Activated T-cell treated with anti-CD3 and anti-CD28 coated beads for 48 hours (primary cell): ENCODE measurements at regions not wholly inside any gene's neighbourhood (a gene's known extent, or its start where the extent isn't known, plus 50 kb on each side); places are given as distances from the start of the nearest gene placed in this dataset.

Experiments used
- DNase-seq: peaks from one replicate; pipeline ENCODE4 v3.0.0-alpha.2; 2020; ENCODE audit warnings: low read depth

DNA sequence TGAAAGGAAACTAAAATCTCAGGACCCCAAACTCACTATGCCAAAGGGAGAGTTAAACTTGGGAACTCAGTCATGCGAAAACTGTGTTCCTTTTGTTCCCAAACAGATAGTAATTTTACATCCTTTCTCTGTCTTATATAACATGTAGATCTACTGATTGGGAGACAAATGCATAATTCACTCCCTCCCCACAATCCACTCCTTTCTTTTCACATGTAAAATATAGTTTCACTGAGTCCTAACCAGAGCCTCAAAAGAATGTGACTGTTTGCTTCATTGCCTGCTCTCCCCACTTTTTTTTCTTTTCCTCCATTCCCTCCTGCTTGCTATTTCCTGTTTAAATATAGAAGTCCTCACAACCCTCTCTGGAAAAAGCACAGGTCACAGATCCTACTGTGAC lies 699.3 kb upstream of the ADGRL3 start:
- no peak for DNase-seq

- DNase-seq = no peak
Observed at GRCh38 chr4:60502733-60503132, 697.4 kb upstream of the ADGRL3 start.

- DNase-seq = no peak
Observed at GRCh38 chr4:60506061-60506460, 694.1 kb upstream of the ADGRL3 start.

DNA sequence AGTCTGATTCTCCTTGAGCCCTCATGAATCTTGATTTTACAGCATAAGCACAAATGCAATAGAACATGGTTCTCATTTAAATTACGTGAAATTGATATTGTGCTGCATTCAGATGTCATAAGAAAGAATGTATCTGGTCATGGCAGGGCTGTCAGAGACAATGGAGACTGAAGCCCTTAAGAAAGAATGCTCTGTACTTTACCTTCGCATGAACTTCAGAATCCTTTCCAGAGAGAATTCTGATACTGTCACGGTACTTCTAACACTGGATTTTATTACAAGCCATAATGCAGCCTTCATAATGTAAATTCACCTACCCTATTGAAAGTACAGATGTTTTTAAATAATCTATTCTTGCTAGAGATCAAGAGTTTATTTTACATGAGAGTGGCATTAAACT lies 677.9 kb upstream of the ADGRL3 start:
- no peak for DNase-seq

DNA sequence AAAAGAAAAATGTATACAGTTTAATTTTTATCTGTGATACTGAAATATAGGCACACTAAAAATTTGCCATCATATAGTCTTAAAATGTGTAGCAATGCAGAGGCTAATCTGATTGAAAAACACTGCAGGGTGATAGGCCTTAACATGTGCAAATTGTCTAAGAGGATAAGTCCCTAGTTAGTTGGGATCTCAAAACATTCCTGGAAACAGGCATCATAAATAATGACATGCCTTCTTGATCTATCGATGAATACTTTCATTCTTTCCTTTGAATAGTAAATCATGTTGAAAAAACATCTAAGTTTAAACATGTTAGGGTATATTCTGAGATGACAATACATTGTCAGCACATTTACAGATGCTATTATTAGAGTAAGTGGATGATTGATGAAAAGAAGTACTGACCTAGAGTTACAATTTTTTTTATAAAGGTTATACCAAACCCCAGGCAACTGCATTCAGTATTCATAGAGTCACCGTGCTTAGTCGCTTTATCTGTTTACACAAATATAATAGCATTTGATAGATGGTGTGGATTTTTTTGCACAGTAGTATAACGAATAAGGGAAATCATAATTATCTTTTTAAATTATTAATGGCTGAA lies 668.2 kb upstream of the ADGRL3 start:
- DNase-seq = no peak

DNA sequence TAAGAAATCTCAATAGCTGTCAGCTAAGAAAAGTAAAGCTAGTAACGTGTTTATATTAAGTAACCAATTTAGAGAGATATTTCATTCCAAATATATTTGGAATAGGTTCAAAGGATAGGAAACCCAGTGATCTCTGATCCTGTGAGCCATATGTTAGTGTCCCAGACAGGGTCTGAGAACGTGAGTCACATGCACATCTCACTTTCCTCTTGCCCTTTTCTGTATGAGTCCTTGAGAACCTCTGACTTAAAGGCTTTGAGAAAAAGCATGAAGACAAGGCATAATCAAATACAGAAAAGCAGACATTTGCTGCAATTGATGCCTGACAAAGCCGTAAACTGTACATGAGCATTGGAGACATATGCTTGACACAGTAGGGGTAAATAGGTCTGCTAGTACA lies 655.1 kb upstream of the ADGRL3 start:
- no peak for DNase-seq

DNA sequence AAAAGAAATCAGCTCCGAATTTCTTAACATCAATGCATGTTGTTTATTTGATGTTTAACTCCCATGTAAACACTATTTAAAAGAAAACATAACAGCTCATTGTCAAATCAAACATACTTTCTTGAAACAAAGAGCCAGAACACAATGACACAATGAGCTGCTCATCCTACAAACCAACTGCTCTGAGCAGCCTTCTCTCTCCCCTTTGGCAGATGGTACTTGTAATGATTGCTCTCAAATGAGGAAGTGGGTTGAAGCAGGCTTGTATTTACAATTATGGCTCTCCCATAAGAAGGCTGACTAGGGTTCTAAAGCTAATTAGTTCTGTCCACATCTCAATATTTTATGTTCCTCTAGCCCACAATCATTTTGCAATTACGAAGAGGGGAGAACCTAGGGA lies 637.8 kb upstream of the ADGRL3 start:
- DNase-seq = no peak

DNA sequence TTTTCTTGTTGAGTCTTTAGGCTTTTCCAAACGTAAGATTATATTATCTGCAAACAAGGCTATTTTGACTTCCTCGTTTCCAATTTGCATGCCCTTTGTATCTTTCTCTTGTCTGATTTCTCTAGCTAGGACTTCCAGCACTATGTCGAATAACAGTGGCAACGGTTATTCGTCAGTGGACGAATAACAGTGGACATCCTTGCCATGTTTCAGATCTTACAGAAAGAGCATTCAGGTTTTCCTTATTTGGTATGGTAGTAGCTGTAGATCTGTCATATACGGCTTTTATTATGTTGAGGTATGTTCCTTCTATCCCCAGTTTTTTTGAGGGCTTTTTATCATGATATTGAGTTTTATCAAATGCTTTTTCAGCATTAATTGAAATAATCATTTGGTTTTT lies 634.6 kb upstream of the ADGRL3 start:
- no peak for DNase-seq

GRCh38 chr4:60575336-60575735 lies 624.8 kb upstream of the ADGRL3 start:
- no peak for DNase-seq

DNA sequence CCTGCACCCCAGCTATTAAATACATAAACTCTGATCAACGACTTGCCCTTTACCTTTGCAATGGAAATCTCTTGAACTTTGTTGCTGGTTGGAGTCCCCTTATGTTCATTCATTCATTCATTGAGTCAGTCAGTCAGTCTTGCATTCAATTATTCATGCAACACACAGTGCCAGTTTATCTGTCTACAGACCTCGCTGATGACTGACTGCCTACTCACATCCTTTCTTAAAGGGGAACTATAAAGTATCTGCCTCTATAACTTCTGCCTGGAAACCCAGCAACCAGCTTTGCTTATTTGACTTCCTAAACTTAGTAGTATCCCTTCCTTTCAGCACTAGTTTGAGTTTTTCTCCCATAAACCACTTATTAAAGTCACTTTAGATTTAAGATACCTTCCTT lies 620.8 kb upstream of the ADGRL3 start:
- no peak for DNase-seq

DNA sequence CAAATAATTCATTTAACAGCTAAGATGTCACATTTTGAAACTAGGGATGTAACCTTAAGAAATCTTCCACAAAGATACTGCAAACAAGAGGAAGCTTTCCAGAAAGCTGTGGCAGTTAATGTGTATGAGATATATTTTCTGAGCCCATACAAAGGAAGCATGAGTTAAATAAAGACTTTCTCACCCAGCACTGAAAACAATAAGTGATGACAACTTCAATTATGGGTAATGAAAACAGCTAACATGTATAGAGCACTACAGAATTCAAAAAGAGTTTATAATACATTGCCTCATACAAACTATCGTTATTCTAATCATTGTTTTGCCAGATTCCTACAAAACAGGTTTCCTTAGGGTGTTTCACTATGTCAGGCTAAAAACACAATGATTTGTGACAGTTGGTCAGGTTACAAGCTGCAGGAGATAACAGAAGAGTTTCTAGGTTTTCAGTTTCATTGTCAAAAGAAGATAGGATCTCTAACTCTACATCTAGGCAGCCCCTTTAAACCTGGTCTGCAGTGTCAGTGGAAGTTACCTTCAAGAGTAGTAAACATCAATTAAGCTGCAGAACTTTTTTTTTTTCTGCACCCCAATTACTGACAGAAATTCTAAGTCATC lies 618.1 kb upstream of the ADGRL3 start:
- no peak for DNase-seq

- no peak for DNase-seq
Observed at GRCh38 chr4:60588556-60588955, 611.6 kb upstream of the ADGRL3 start.

DNA sequence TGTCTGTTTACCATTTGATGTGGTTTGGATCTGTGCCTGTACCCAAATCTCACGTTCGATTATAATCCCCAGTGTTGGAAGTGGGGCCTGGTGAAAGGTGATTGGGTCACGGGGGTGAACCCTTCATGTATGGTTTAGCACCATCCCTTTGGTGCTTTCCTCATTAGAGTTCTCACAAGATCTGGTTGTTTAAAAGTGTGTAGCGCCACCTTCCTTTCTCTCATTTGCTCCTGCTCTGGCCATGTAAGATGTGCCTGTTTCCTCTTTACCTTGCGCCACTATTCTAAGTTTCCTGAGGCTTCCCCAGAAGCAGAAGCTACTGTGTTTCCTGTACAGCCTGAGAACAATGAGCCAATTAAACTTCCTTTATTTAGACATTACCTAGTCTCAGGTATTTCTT lies 610.7 kb upstream of the ADGRL3 start:
- DNase-seq = no peak

- no peak for DNase-seq
Observed at GRCh38 chr4:60590116-60590515, 610.0 kb upstream of the ADGRL3 start.

- no peak for DNase-seq
Observed at GRCh38 chr4:60605646-60606354, 594.3 kb upstream of the ADGRL3 start.

DNA sequence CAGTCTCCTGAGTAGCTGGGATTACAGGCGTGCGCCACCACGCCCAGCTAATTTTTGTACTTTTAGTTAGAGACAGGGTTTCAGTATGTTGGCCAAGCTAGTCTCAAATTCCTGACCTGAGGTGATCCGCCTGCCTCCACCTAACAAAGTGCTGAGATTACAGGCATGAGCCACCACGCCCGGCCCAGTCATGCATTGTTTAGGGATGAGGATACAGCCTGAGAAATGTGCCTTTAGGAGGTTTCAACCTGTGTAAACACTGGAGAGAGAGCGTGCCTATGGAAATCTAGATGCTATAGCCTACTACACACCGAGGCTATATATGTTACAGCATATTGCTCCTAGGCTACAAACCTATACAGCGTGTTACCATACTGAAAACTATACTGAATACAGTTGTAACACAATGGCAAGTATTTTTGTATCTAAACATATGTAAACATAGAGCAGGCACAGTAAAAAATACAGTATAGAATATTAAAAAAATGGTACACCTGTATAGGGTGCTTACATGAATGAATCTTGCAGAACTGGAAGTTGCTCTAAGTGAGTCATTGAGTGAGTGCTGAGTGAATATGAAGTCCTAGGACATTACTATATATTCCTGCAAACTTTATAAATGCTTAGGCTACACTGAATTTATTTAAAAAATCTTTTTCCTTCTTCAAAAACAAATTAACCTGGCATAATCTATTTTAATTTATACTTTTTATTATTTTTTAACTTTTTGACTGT lies 588.2 kb upstream of the ADGRL3 start:
- DNase-seq = no peak

- no peak for DNase-seq
Observed at GRCh38 chr4:60617731-60618130, 582.4 kb upstream of the ADGRL3 start.

GRCh38 chr4:60619531-60620305 lies 580.4 kb upstream of the ADGRL3 start:
- no peak for DNase-seq

- no peak for DNase-seq
Observed at GRCh38 chr4:60637976-60638375, 562.1 kb upstream of the ADGRL3 start.

DNA sequence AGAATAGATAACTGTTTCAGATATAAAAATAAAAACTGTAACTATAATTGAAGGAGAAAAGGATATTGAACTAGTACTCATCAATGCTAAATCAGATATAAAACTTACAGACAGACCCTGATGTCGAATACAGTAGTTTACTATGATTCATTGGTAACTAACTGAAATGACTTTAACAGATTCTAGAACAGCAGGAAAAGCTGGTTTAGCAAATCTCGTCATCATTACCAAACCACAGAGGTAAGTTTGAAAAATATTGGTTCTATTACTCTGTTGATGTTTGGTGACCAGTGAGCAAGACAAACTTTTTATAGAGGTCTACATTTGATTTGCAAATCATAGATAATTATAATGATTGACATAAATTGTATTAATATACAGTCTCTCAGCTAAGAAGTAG lies 551.4 kb upstream of the ADGRL3 start:
- no peak for DNase-seq

- DNase-seq = no peak
Observed at GRCh38 chr4:60652933-60653332, 547.2 kb upstream of the ADGRL3 start.

- DNase-seq = no peak
Observed at GRCh38 chr4:60655356-60655755, 544.8 kb upstream of the ADGRL3 start.
